ENCODE measurements at regions not wholly inside any gene's neighbourhood (a gene's known extent, or its start where the extent isn't known, plus 50 kb on each side); places are given as distances from the start of the nearest gene placed in this dataset.

DNA sequence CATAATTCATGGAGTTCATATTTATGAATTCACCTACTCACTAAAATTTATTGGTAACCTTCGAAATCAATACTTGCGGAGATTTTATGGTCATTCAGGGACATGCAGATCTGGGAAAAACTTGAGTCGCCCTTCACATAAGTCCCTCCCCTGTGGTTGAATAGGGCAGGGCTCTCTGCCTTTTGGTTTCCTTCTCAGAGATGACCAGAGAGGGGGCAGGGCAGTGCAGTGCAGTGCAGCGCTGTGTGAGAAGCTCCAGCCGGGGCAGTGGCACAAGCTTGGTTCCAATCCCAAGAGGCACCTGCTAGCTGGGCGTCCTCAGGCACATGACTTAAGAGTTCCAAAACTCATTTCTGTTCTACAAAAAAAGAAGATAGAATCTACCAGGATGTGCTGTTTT, 274.4 kb upstream of the RAB6C start:
- ATAC-seq (peak; percentile 23; the same call in 1 of the 2 replicates), DNase-seq (ENCODE audit: low spot score) (no peak)
- no peak overlapping the region for H3K27ac Mint-ChIP-seq
- POLR2A ChIA-PET: no interaction called here
- peaks cover 4% of the 10 kb centered on the region; the same call in 1 of the 2 replicates for H3K9me3 Mint-ChIP-seq
- CTCF ChIA-PET: interaction anchor here (0.5 kb wide), 1 partner anchor 16 kb away, joined by 7 read pairs; no protein-coding TSS in a partner anchor
- peaks cover 23% of the 10 kb centered on the region for H3K4me1 Mint-ChIP-seq
- no peaks in the 10 kb centered on the region for H3K36me3 Mint-ChIP-seq
- no peaks in the 10 kb centered on the region for H3K27me3 Mint-ChIP-seq (ENCODE audit: low read depth)
- TF ChIP-seq ESRRA (CRISPR knock-in tag; IDR thresholded peaks at IDR 0.05; ENCODE audit: borderline replicate concordance) (no peak), MAX (CRISPR knock-in tag; IDR thresholded peaks at IDR 0.05) (no peak), ZNF317 (CRISPR knock-in tag; IDR thresholded peaks at IDR 0.05; ENCODE audit: borderline replicate concordance, low read depth) (no peak)
- TF ChIP-seq, protein P1, sequence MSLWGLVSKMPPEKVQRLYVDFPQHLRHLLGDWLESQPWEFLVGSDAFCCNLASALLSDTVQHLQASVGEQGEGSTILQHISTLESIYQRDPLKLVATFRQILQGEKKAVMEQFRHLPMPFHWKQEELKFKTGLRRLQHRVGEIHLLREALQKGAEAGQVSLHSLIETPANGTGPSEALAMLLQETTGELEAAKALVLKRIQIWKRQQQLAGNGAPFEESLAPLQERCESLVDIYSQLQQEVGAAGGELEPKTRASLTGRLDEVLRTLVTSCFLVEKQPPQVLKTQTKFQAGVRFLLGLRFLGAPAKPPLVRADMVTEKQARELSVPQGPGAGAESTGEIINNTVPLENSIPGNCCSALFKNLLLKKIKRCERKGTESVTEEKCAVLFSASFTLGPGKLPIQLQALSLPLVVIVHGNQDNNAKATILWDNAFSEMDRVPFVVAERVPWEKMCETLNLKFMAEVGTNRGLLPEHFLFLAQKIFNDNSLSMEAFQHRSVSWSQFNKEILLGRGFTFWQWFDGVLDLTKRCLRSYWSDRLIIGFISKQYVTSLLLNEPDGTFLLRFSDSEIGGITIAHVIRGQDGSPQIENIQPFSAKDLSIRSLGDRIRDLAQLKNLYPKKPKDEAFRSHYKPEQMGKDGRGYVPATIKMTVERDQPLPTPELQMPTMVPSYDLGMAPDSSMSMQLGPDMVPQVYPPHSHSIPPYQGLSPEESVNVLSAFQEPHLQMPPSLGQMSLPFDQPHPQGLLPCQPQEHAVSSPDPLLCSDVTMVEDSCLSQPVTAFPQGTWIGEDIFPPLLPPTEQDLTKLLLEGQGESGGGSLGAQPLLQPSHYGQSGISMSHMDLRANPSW (CRISPR knock-in tag; conservative IDR thresholded peaks at IDR 0.05; ENCODE audit: low read depth): no peak
- H3K4me3 Mint-ChIP-seq: no peak overlapping the region

- ATAC-seq: no peak
- TF ChIP-seq FOXK1 (CRISPR knock-in tag; IDR thresholded peaks at IDR 0.05) (no peak), ZNF671 (CRISPR knock-in tag; IDR thresholded peaks at IDR 0.05) (no peak), KAT7 (CRISPR knock-in tag; IDR thresholded peaks at IDR 0.05; ENCODE audit: borderline replicate concordance) (no peak), ERG (CRISPR knock-in tag; IDR thresholded peaks at IDR 0.05) (no peak), SOX15 (CRISPR knock-in tag; IDR thresholded peaks at IDR 0.05) (no peak)
- TF ChIP-seq, protein P2, sequence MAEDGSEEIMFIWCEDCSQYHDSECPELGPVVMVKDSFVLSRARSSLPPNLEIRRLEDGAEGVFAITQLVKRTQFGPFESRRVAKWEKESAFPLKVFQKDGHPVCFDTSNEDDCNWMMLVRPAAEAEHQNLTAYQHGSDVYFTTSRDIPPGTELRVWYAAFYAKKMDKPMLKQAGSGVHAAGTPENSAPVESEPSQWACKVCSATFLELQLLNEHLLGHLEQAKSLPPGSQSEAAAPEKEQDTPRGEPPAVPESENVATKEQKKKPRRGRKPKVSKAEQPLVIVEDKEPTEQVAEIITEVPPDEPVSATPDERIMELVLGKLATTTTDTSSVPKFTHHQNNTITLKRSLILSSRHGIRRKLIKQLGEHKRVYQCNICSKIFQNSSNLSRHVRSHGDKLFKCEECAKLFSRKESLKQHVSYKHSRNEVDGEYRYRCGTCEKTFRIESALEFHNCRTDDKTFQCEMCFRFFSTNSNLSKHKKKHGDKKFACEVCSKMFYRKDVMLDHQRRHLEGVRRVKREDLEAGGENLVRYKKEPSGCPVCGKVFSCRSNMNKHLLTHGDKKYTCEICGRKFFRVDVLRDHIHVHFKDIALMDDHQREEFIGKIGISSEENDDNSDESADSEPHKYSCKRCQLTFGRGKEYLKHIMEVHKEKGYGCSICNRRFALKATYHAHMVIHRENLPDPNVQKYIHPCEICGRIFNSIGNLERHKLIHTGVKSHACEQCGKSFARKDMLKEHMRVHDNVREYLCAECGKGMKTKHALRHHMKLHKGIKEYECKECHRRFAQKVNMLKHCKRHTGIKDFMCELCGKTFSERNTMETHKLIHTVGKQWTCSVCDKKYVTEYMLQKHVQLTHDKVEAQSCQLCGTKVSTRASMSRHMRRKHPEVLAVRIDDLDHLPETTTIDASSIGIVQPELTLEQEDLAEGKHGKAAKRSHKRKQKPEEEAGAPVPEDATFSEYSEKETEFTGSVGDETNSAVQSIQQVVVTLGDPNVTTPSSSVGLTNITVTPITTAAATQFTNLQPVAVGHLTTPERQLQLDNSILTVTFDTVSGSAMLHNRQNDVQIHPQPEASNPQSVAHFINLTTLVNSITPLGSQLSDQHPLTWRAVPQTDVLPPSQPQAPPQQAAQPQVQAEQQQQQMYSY (CRISPR knock-in tag; IDR thresholded peaks at IDR 0.05): no peak
- TF ChIP-seq, protein P1 (CRISPR knock-in tag; conservative IDR thresholded peaks at IDR 0.05; ENCODE audit: low read depth): no peak
- TF ChIP-seq, protein P3, sequence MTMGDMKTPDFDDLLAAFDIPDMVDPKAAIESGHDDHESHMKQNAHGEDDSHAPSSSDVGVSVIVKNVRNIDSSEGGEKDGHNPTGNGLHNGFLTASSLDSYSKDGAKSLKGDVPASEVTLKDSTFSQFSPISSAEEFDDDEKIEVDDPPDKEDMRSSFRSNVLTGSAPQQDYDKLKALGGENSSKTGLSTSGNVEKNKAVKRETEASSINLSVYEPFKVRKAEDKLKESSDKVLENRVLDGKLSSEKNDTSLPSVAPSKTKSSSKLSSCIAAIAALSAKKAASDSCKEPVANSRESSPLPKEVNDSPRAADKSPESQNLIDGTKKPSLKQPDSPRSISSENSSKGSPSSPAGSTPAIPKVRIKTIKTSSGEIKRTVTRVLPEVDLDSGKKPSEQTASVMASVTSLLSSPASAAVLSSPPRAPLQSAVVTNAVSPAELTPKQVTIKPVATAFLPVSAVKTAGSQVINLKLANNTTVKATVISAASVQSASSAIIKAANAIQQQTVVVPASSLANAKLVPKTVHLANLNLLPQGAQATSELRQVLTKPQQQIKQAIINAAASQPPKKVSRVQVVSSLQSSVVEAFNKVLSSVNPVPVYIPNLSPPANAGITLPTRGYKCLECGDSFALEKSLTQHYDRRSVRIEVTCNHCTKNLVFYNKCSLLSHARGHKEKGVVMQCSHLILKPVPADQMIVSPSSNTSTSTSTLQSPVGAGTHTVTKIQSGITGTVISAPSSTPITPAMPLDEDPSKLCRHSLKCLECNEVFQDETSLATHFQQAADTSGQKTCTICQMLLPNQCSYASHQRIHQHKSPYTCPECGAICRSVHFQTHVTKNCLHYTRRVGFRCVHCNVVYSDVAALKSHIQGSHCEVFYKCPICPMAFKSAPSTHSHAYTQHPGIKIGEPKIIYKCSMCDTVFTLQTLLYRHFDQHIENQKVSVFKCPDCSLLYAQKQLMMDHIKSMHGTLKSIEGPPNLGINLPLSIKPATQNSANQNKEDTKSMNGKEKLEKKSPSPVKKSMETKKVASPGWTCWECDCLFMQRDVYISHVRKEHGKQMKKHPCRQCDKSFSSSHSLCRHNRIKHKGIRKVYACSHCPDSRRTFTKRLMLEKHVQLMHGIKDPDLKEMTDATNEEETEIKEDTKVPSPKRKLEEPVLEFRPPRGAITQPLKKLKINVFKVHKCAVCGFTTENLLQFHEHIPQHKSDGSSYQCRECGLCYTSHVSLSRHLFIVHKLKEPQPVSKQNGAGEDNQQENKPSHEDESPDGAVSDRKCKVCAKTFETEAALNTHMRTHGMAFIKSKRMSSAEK (CRISPR knock-in tag; IDR thresholded peaks at IDR 0.05; ENCODE audit: borderline replicate concordance): no peak
- TF ChIP-seq, protein P4, sequence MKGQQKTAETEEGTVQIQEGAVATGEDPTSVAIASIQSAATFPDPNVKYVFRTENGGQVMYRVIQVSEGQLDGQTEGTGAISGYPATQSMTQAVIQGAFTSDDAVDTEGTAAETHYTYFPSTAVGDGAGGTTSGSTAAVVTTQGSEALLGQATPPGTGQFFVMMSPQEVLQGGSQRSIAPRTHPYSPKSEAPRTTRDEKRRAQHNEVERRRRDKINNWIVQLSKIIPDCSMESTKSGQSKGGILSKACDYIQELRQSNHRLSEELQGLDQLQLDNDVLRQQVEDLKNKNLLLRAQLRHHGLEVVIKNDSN (CRISPR knock-in tag; IDR thresholded peaks at IDR 0.05): no peak
- TF ChIP-seq, protein P5, sequence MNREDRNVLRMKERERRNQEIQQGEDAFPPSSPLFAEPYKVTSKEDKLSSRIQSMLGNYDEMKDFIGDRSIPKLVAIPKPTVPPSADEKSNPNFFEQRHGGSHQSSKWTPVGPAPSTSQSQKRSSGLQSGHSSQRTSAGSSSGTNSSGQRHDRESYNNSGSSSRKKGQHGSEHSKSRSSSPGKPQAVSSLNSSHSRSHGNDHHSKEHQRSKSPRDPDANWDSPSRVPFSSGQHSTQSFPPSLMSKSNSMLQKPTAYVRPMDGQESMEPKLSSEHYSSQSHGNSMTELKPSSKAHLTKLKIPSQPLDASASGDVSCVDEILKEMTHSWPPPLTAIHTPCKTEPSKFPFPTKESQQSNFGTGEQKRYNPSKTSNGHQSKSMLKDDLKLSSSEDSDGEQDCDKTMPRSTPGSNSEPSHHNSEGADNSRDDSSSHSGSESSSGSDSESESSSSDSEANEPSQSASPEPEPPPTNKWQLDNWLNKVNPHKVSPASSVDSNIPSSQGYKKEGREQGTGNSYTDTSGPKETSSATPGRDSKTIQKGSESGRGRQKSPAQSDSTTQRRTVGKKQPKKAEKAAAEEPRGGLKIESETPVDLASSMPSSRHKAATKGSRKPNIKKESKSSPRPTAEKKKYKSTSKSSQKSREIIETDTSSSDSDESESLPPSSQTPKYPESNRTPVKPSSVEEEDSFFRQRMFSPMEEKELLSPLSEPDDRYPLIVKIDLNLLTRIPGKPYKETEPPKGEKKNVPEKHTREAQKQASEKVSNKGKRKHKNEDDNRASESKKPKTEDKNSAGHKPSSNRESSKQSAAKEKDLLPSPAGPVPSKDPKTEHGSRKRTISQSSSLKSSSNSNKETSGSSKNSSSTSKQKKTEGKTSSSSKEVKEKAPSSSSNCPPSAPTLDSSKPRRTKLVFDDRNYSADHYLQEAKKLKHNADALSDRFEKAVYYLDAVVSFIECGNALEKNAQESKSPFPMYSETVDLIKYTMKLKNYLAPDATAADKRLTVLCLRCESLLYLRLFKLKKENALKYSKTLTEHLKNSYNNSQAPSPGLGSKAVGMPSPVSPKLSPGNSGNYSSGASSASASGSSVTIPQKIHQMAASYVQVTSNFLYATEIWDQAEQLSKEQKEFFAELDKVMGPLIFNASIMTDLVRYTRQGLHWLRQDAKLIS (CRISPR knock-in tag; IDR thresholded peaks at IDR 0.05; ENCODE audit: borderline replicate concordance): no peak
Observed at GRCh38 chr2:129707800-129708199, 271.7 kb upstream of the RAB6C start.

More at GRCh38 chr2:129707800-129708199, 271.7 kb upstream of the RAB6C start:
- H3K36me3 Mint-ChIP-seq: no peaks in the 10 kb centered on the region
- H3K27ac Mint-ChIP-seq: no peak overlapping the region
- H3K27me3 Mint-ChIP-seq (ENCODE audit: low read depth): no peaks in the 10 kb centered on the region; the same call in 1 of the 2 replicates
- POLR2A ChIA-PET: no interaction called here
- no peak overlapping the region for H3K4me3 Mint-ChIP-seq
- CTCF ChIA-PET: interaction anchor here (1.0 to 2.6 kb wide), 10 partner anchors 10 to 188 kb away, joined by 3 to 13 read pairs (median 4); no protein-coding TSS in a partner anchor
- no peak for DNase-seq (ENCODE audit: low spot score)
- peaks cover 38% of the 10 kb centered on the region for H3K4me1 Mint-ChIP-seq
- H3K9me3 Mint-ChIP-seq: peaks cover 4% of the 10 kb centered on the region; the same call in 1 of the 2 replicates
